GM18858 (cell line): ENCODE measurements at regions not wholly inside any gene's neighbourhood (a gene's known extent, or its start where the extent isn't known, plus 50 kb on each side); places are given as distances from the start of the nearest gene placed in this dataset.

Source experiments
- ATAC-seq: cut with Tn5 transposase; IDR thresholded peaks from one replicate; pipeline ENCODE4 v1.9.1; 2021; ENCODE audit not compliant: unreplicated experiment

GRCh38 chr12:125267114-125267513 is 201.9 kb downstream of the AACS start:
- ATAC-seq: no peak

GRCh38 chr12:125269276-125269675 is 204.0 kb downstream of the AACS start:
- no peak for ATAC-seq

GRCh38 chr12:125271892-125272291 is 206.7 kb downstream of the AACS start:
- no peak for ATAC-seq

DNA sequence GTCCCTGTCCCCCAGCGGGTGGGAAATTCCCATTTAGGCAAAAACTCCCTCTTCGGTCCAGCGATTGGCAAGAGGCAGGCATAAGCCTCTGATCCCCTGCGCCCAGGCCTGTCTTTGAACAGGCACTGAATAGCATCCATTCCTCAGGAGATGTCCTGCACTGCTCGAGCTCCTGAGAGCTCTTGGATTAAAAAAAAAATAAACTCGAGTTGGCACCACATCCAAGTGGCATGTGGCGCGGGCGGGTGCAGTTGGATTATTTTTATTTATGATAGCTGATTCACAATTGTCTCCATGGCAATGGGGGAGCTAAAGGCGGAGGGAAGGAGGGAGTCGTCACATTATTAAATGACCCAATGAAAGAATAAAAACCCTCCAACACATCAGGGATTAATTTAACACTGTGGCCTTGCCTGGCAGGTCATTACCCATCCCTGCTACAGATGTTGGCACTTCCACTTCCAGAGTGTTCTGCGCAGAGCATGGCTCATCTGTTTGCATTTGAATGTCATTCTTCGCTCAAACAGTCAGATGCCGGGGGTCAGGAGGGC is 207.2 kb downstream of the AACS start:
- no peak for ATAC-seq

DNA sequence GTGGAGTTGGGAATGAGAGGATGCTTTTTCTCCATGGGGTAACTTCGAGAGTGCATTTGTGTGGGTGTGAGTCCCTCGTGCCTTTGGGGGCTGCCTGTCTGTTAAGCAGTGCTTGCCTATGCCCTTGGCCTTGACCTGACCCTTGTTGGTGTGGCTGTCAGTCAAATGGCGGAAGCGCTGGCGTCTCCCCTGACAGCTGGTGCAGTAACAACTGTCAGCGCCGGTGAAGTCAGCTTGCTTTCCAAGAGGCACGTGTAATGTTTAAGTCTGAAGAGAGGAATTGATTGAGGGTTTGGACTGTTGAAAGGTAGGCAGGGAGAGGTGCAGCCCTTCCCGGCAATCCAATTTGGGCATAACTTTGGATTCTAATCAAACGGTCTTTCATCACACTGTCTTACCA is 211.3 kb downstream of the AACS start:
- ATAC-seq: no peak

DNA sequence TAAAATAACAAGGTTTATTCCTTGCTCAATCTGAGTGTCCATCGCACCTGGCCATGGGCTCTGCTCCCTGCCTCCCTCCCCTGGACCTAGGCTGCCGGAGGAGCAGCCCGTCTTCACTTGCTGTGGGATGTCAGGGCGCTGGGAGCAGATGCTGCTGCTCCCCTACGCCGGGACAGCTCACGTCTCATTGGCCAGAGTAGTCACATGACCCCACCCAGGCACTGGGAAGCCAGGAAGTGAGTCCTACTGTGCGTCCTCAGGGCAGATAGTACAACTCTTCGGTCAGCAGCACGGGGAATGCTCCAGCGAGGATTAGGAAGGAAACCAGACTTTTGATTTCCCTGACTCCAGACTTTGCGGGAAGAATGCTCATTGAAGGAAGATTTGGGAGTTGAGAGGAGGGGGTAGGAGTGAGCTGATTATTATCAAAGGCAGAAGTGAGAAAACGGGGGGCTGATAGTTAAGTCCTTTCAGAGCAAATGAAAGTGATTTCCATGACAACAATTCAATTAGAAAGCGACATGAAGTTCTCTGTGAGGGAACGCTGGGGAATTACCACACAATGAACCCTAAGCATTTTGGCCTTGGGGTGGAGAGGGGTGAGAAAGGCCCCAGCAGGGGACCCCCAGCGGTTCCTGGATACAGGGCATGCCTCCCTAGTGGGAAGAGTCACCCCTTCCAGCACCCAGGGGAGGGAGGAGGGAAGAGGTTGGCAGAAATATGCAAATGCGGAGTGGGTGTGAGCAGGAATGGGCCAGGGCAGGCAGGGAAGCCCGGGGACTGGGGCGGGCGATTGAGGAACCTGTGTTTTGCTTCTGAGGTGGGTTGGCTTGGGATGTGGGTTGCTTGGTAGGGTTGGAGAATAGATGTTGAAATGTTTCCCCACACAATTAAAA is 215.5 kb downstream of the AACS start:
- no peak for ATAC-seq

DNA sequence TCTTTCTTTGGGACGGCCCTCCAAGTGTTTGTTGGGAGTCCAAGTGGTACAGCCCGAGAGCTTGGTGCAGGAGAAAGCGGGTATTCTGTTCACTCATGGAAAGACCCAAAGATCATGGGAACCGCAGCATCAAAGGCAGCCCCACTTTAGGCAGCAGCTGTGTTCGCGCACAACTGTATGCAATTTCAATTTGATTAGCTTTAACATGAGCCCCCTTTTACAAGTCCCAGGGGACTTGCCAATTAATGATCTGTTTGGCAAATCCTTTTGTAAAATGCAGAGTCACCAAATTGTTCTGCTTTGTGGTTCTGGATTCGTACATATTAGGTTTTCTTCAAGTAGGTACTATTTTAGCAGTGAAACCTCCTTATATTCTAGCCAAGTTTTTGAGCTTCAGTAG is 217.7 kb downstream of the AACS start:
- ATAC-seq: no peak

DNA sequence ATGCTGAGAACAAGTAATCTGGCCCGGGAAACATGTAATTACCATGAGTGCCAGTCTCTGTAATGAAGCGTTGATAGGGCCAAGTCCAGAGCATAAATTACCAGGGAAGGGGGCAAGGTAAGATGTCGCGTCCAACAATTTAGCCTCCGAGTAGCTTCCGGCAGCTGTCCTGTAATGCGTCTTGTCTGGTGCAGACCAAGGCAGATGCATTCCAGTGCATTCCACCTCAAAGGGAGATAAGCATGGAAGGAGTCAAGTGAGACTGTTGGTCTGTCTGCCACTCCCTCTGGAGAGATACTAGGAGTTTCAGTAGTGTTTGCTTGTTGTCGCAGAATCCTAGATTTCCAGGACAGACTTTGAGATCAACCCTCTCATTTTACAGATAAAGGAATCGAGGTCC is 218.3 kb downstream of the AACS start:
- no peak for ATAC-seq

GRCh38 chr12:125284087-125284486 is 218.9 kb downstream of the AACS start:
- no peak for ATAC-seq

DNA sequence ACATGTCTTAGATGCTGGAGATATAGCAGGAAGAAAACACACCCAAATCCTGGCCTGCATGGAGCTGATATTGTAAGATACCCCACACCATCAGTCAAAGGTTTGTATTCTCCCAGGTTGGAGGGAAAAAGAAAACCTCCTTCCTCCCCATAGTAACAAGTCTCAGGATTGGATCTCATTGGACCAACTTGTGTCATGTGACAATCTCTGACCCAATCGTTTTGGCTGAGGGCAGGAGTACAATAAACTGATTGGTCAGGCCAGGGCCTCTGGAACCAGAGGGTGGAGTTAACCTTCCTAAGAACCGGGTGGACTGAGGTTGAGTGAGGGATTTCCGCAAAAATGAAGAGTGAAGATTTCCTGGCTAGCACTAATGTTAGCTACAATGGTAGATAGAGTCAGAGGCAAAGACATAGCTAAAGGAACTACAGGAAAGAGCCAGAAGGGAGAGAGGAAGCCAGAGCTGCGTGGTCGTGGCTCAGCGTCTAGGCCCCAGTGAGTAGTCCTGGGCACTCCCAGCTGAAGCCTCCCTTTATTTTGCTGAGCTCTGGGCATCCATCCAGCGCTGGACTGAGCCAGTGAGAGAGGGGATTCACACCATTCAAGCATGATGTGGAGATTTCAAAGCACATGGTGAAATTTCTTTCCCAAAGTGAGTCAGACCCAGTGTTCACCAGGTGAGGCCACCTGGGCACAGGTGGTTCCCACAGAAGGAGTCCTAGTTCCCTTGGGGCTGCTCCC is 219.9 kb downstream of the AACS start:
- no peak for ATAC-seq

DNA sequence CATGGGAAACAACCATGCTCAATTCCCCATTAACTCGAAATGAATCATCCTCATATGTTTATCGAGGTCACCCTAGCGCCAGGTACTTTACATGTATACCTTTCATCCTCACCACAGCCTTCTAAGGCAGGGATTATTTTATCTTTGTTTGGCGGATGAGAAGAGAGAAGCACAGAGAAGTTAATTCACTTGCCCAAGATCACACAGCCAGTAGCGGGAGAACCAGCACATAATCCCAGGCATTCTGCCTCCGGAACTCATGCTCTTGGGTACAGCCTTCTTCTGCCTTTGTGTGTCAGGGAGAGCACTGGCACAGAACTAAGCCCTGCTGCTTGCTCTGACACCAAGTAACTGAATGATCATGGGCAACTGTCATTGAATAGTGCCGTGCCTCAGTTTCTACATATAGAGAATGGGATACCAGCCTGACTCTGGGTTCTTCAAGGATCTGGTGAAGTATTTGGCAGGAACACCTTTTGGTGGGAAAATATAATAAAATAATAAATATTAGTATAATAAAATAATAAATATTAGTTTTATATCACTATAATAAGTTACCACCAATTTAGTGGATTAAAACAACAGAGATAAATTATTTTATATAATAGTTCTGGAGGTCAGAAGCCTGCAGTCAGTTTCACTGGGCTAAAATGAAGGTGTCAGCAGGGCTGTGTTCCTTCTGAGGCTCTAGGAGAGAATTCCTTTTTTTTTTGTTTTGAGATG is 220.9 kb downstream of the AACS start:
- ATAC-seq: no peak

DNA sequence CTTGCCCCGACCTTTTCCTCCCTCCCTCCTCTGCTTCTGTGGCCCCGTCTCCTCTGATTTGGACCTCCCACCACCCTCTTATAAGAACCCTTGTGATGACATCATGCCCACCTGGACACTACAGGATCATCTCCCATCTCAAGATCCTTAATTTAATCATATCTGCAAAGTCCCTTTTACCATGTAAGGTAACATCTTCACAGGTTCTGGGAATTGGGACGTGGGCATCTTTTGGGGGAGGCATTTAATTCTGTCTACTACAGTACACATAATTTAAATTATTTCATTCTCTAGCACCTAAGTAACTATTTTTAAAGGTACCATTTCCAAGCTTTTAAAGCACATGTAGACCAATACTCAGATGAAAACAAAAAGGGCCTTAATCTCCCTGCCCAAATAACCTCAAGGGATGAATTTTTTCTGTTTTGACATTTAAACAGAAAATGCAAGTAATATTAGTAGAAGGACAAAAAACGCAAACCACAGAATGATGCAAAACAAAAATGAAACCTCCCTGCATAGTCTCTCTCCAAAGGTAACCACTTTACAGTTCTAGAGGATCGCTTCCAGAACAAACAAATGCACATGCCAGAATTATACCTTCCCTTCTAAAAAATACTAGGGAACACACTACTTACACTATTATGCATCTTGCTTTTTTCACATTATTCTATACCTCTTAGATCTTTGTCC is 222.1 kb downstream of the AACS start:
- peak; percentile 82 for ATAC-seq

- no peak for ATAC-seq
Observed at GRCh38 chr12:125288931-125289928, 224.0 kb downstream of the AACS start.

DNA sequence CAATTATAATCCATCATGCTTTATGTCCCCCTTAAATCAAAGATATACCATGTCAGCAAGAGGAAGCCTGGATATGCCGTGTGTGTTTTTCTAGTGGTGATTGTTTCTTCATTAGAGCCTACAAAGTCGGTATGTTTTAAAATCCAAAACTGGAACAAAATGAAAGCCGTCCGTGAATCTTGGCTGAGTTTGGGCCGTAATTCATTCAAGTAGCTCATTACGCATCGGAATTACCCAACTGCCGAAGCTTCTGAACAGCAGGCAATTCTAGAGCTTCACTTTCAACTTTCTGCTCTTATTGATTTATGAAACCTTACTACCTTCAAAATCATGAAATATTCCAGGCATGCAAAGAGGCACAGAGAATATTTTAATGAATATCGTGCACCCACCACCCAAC is 224.7 kb downstream of the AACS start:
- no peak for ATAC-seq

DNA sequence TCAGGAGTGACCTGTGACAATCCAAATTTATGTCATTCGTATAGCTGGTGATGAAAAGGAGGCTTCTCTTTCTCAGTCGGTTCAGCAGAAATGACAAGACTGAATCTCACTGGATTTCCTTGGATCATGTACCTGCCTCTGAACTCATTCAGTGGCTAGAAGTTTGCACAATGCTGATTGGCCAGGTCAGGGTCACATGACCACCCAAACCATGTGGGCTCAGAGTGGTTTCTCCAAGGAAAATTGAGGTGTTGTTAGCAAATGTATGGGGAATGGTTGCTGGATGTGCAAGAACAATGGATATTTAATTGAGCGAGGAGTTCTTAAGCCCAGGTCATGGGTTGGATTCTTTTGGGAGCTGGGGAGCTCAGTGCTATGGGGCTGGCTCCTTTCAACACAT is 227.5 kb downstream of the AACS start:
- ATAC-seq: no peak

GRCh38 chr12:125295550-125295949 is 230.3 kb downstream of the AACS start:
- ATAC-seq: no peak

DNA sequence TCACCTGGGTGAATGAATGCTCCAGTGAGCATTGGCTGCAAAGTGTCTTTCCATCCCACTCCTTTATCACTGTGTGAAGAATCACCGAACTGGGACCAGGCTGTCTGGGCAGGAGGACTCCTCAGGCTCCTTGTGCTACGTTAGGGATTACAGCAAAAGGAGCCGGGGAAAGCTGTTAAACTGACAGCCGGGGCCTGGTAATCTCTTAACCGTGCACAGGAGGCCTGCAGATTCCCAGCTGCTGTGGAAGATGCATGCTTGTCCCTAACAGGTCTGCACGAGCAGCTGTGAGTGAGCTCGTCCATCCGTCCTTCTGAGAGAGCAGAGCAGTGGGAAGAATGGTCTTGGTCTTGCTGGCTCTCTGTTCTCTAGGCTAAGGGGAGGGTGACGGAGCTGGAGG is 231.5 kb downstream of the AACS start:
- ATAC-seq: no peak

DNA sequence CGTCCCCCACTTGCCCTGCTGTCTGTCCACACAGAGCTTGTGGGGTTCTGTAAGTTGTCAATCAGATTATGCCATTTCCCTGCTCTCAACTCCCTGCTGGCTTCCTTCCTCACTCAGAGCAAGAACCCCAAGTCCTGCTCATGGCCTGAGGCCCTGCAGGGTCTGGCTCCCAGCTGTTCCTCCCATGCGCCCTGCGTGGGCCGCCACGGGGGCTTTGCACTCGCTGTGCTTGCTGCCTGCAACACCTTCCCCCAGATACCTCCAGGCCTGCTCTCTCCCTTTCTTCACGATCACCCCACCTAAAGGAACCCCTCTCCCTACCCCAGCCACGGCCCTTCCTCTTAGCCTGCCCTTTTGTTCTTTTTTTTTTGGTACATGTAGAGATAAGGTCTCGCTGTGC is 234.6 kb downstream of the AACS start:
- no peak for ATAC-seq

- ATAC-seq: no peak
Observed at GRCh38 chr12:125300249-125300648, 235.0 kb downstream of the AACS start.

DNA sequence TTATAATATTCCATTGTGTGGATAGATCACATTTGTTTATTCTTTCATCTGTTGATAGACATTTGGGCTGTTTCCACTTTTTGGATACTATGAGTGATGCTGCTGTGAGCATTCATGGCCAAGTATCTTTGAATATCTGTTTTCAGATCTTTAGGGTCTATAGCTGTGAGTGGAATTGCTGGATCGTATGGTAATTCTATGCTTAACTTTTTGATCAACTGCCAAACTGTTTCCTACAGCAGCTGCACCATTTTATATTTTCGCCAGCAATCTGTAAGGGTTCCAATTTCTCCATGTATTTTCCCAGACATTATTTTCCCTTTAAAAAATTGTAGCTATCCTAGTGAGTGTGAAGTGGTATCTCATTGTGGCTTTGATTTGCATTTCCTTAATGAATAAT is 238.1 kb downstream of the AACS start:
- no peak for ATAC-seq
